Suprapubic skin (tissue), 3 donors: ENCODE measurements at regions not wholly inside any gene's neighbourhood (a gene's known extent, or its start where the extent isn't known, plus 50 kb on each side); places are given as distances from the start of the nearest gene placed in this dataset.

Experiments used
- EP300 ChIP-seq: sonication (generic); formaldehyde crosslinking; IDR thresholded peaks from one replicate; pipeline ENCODE4 v1.6.1; 2017; ENCODE audit warnings: antibody characterized with exemption
- POLR2A ChIP-seq, 2 donors: fragments of 450-650 bp; IDR thresholded peaks; one replicate each; pipeline ENCODE4 v1.6.1; 2017; ENCODE audit warnings: antibody characterized with exemption in 2 of 2, mild to moderate bottlenecking in 2 of 2, moderate library complexity in 2 of 2
- TF ChIP-seq, protein P1 (sequence below), 2 donors: fragments of 200-600 bp in 1 of 2; fragments of 450-650 bp in 1 of 2; sonication (generic) in 1 of 2; IDR thresholded peaks; one replicate each; pipeline ENCODE4 v1.5.1; 2016 to 2019; ENCODE audit warnings: antibody characterized with exemption in 2 of 2, mild to moderate bottlenecking in 1 of 2, moderate library complexity in 1 of 2

DNA sequence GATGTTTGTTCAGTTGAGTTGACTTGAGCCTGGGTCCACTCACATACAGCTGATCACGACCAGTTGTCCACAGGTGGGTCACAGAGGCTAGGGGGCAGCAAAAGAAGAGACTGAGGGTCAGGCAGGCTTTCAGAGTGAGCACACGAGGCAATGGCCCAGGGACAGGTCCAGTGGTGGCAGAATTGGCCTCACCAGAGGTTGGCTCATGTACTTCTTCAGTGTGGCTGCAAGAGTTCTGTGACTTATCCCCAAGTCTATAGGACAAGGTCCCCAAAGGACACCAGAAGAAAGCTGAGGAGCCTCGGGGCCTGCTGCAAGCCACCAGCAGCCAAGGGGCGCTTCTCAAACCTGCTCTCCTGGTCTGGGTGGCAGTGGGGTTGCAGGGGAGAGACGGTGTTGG, 219.8 kb downstream of the TFCP2L1 start:
- TF ChIP-seq, protein P1, sequence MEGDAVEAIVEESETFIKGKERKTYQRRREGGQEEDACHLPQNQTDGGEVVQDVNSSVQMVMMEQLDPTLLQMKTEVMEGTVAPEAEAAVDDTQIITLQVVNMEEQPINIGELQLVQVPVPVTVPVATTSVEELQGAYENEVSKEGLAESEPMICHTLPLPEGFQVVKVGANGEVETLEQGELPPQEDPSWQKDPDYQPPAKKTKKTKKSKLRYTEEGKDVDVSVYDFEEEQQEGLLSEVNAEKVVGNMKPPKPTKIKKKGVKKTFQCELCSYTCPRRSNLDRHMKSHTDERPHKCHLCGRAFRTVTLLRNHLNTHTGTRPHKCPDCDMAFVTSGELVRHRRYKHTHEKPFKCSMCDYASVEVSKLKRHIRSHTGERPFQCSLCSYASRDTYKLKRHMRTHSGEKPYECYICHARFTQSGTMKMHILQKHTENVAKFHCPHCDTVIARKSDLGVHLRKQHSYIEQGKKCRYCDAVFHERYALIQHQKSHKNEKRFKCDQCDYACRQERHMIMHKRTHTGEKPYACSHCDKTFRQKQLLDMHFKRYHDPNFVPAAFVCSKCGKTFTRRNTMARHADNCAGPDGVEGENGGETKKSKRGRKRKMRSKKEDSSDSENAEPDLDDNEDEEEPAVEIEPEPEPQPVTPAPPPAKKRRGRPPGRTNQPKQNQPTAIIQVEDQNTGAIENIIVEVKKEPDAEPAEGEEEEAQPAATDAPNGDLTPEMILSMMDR (IDR thresholded peaks at IDR 0.05), result no peak
- TF ChIP-seq POLR2A (IDR thresholded peaks at IDR 0.05), result no peak
- TF ChIP-seq EP300, result no peak
